Stimulated activated effector memory CD8-positive, alpha-beta T cell treated with anti-CD3 and anti-CD28 coated beads, Interleukin-12 subunit alpha, Interleukin-12 subunit beta, amount 100 ng/mL, for 72 hours (primary cell): ENCODE measurements at regions not wholly inside any gene's neighbourhood (a gene's known extent, or its start where the extent isn't known, plus 50 kb on each side); places are given as distances from the start of the nearest gene placed in this dataset.
A peak's percentile ranks its signal among the peaks of the same experiment; 100 is the strongest.
"Not testable (repeated sequence)": the region's sequence is repeated elsewhere in the genome, so short reads cannot be mapped to it uniquely, and the experiment has no call there.

Source experiments
- ATAC-seq: fragments of 150-1000 bp; cut with Tn5 transposase; 2 replicates; pipeline ENCODE4 v1.10.0; 2021
- DNase-seq, 2 donors: peaks; one replicate each; pipeline ENCODE4 v3.0.0; 2021 to 2022; ENCODE audit warnings: low spot score in 2 of 2
- H3K27ac Mint-ChIP-seq: one replicate; pipeline ENCODE4 v1.8.0; 2022; ENCODE audit warnings: mild to moderate bottlenecking, mixed read lengths
- H3K36me3 Mint-ChIP-seq: one replicate; pipeline ENCODE4 v1.8.0; 2022; ENCODE audit warnings: mild to moderate bottlenecking, mixed read lengths
- H3K4me1 Mint-ChIP-seq: one replicate; pipeline ENCODE4 v1.8.0; 2022; ENCODE audit warnings: mixed read lengths
- H3K4me3 Mint-ChIP-seq: one replicate; pipeline ENCODE4 v1.8.0; 2022; ENCODE audit warnings: mild to moderate bottlenecking, mixed read lengths
- H3K9me3 Mint-ChIP-seq: one replicate; pipeline ENCODE4 v1.8.0; 2022; ENCODE audit warnings: mixed read lengths

GRCh38 chr14:106807493-106807892, 1281.1 kb downstream of the TMEM121 start:
- Mint-ChIP-seq H3K9me3 (no peaks in the 10 kb centered on the region), H3K36me3 (no peaks in the 10 kb centered on the region), H3K27ac (no peak overlapping the region), H3K4me3 (no peak overlapping the region), H3K4me1 (peaks cover 12% of the 10 kb centered on the region)
- DNase-seq (no peak), ATAC-seq (no peak)

GRCh38 chr14:106808458-106808857, 1282.1 kb downstream of the TMEM121 start:
- ATAC-seq: no peak
- H3K4me3 Mint-ChIP-seq: no peak overlapping the region

GRCh38 chr14:106808907-106809306, 1282.5 kb downstream of the TMEM121 start:
- Mint-ChIP-seq H3K4me3 (no peak overlapping the region), H3K27ac (no peak overlapping the region), H3K4me1 (peaks cover 12% of the 10 kb centered on the region), H3K9me3 (no peaks in the 10 kb centered on the region), H3K36me3 (no peaks in the 10 kb centered on the region)
- no peak for DNase-seq
- ATAC-seq: no peak

More at GRCh38 chr14:106808458-106808857, 1282.1 kb downstream of the TMEM121 start:
- no peaks in the 10 kb centered on the region for H3K36me3 Mint-ChIP-seq
- no peaks in the 10 kb centered on the region for H3K9me3 Mint-ChIP-seq
- H3K27ac Mint-ChIP-seq: no peak overlapping the region
- no peak for DNase-seq
- H3K4me1 Mint-ChIP-seq: peaks cover 12% of the 10 kb centered on the region

GRCh38 chr14:106809615-106810014, 1283.2 kb downstream of the TMEM121 start:
- ATAC-seq (no peak), DNase-seq (no peak)
- H3K4me1 Mint-ChIP-seq: peaks cover 12% of the 10 kb centered on the region
- H3K9me3 Mint-ChIP-seq: no peaks in the 10 kb centered on the region
- H3K4me3 Mint-ChIP-seq: no peak overlapping the region
- no peaks in the 10 kb centered on the region for H3K36me3 Mint-ChIP-seq
- H3K27ac Mint-ChIP-seq: no peak overlapping the region

- ATAC-seq: peak; percentile 60
- H3K9me3 Mint-ChIP-seq, H3K36me3 Mint-ChIP-seq, DNase-seq, H3K4me3 Mint-ChIP-seq, H3K27ac Mint-ChIP-seq: not testable (repeated sequence)
- peaks cover 12% of the 10 kb centered on the region for H3K4me1 Mint-ChIP-seq
Observed at GRCh38 chr14:106810168-106810567, 1283.8 kb downstream of the TMEM121 start.

- no peak overlapping the region for H3K4me3 Mint-ChIP-seq
- H3K36me3 Mint-ChIP-seq: no peaks in the 10 kb centered on the region
- DNase-seq (no peak), ATAC-seq (no peak)
- H3K27ac Mint-ChIP-seq: no peak overlapping the region
- peaks cover 12% of the 10 kb centered on the region for H3K4me1 Mint-ChIP-seq
- H3K9me3 Mint-ChIP-seq: no peaks in the 10 kb centered on the region
Observed at GRCh38 chr14:106811162-106811561, 1284.8 kb downstream of the TMEM121 start.

- no peaks in the 10 kb centered on the region for H3K36me3 Mint-ChIP-seq
- H3K4me1 Mint-ChIP-seq: peaks cover 12% of the 10 kb centered on the region
- ATAC-seq (no peak), DNase-seq (no peak)
- no peak overlapping the region for H3K27ac Mint-ChIP-seq
- H3K9me3 Mint-ChIP-seq: no peaks in the 10 kb centered on the region
- no peak overlapping the region for H3K4me3 Mint-ChIP-seq
Observed at GRCh38 chr14:106812788-106813476, 1286.5 kb downstream of the TMEM121 start.

- DNase-seq (no peak), ATAC-seq (no peak)
- Mint-ChIP-seq H3K9me3 (no peaks in the 10 kb centered on the region), H3K4me1 (peaks cover 12% of the 10 kb centered on the region), H3K4me3 (no peak overlapping the region), H3K27ac (no peak overlapping the region), H3K36me3 (no peaks in the 10 kb centered on the region)
Observed at GRCh38 chr14:106813477-106813823, 1287.1 kb downstream of the TMEM121 start.

GRCh38 chr14:106820119-106820518, 1293.7 kb downstream of the TMEM121 start:
- Mint-ChIP-seq H3K9me3 (no peaks in the 10 kb centered on the region), H3K36me3 (no peaks in the 10 kb centered on the region), H3K27ac (no peak overlapping the region), H3K4me3 (no peak overlapping the region), H3K4me1 (peaks cover 6% of the 10 kb centered on the region)
- ATAC-seq (no peak), DNase-seq (no peak)

GRCh38 chr14:106821119-106821518, 1294.7 kb downstream of the TMEM121 start:
- DNase-seq (no peak), ATAC-seq (no peak)
- H3K36me3 Mint-ChIP-seq: no peaks in the 10 kb centered on the region
- no peaks in the 10 kb centered on the region for H3K9me3 Mint-ChIP-seq
- peaks cover 6% of the 10 kb centered on the region for H3K4me1 Mint-ChIP-seq
- no peak overlapping the region for H3K4me3 Mint-ChIP-seq
- H3K27ac Mint-ChIP-seq: no peak overlapping the region

- no peak overlapping the region for H3K27ac Mint-ChIP-seq
- H3K4me3 Mint-ChIP-seq: no peak overlapping the region
- H3K9me3 Mint-ChIP-seq: no peaks in the 10 kb centered on the region
- H3K36me3 Mint-ChIP-seq: no peaks in the 10 kb centered on the region
- H3K4me1 Mint-ChIP-seq: peaks cover 11% of the 10 kb centered on the region
- DNase-seq: no peak
- no peak for ATAC-seq
Observed at GRCh38 chr14:106822905-106823304, 1296.5 kb downstream of the TMEM121 start.

- Mint-ChIP-seq H3K27ac (no peak overlapping the region), H3K4me3 (no peak overlapping the region), H3K4me1 (peaks cover 11% of the 10 kb centered on the region), H3K36me3 (no peaks in the 10 kb centered on the region), H3K9me3 (no peaks in the 10 kb centered on the region)
- peak in 1 of 2 donors; percentile 26 for DNase-seq
- no peak for ATAC-seq
Observed at GRCh38 chr14:106823552-106823951, 1297.2 kb downstream of the TMEM121 start.

- Mint-ChIP-seq H3K36me3 (no peaks in the 10 kb centered on the region), H3K4me1 (peaks cover 5% of the 10 kb centered on the region), H3K27ac (no peak overlapping the region), H3K4me3 (no peak overlapping the region), H3K9me3 (no peaks in the 10 kb centered on the region)
- DNase-seq (peak in 1 of 2 donors; percentile 28), ATAC-seq (no peak)
Observed at GRCh38 chr14:106826833-106827369, 1300.5 kb downstream of the TMEM121 start.

GRCh38 chr14:106831322-106831720, 1304.9 kb downstream of the TMEM121 start:
- no peak overlapping the region for H3K27ac Mint-ChIP-seq
- DNase-seq (peak; percentile 43 to 89), ATAC-seq (peak; percentile 71)
- no peaks in the 10 kb centered on the region for H3K36me3 Mint-ChIP-seq
- no peak overlapping the region for H3K4me3 Mint-ChIP-seq
- H3K9me3 Mint-ChIP-seq: no peaks in the 10 kb centered on the region
- H3K4me1 Mint-ChIP-seq: peaks cover 5% of the 10 kb centered on the region

GRCh38 chr14:106837870-106838269, 1311.5 kb downstream of the TMEM121 start:
- H3K36me3 Mint-ChIP-seq: no peaks in the 10 kb centered on the region
- DNase-seq: no peak
- no peak overlapping the region for H3K4me3 Mint-ChIP-seq
- H3K9me3 Mint-ChIP-seq: no peaks in the 10 kb centered on the region
- ATAC-seq: no peak
- peaks cover 4% of the 10 kb centered on the region for H3K4me1 Mint-ChIP-seq
- H3K27ac Mint-ChIP-seq: no peak overlapping the region

GRCh38 chr14:106838991-106839769, 1312.8 kb downstream of the TMEM121 start:
- Mint-ChIP-seq H3K4me1 (peaks cover 15% of the 10 kb centered on the region), H3K9me3 (no peaks in the 10 kb centered on the region), H3K27ac (no peak overlapping the region), H3K36me3 (no peaks in the 10 kb centered on the region), H3K4me3 (no peak overlapping the region)
- DNase-seq (no peak), ATAC-seq (no peak)
